ENCODE measurements at regions not wholly inside any gene's neighbourhood (a gene's known extent, or its start where the extent isn't known, plus 50 kb on each side); places are given as distances from the start of the nearest gene placed in this dataset.
"Not testable (repeated sequence)": the region's sequence is repeated elsewhere in the genome, so short reads cannot be mapped to it uniquely, and the experiment has no call there.

- DNase-seq = no peak
These were observed 142.4 kb downstream of the NDUFA10 start for GRCh38 chr2:239882781-239883180.

GRCh38 chr2:239882331-239882732 lies 142.8 kb downstream of the NDUFA10 start:
- DNase-seq = peak; percentile 6

GRCh38 chr2:239881561-239882320 lies 143.4 kb downstream of the NDUFA10 start:
- no peak for DNase-seq

GRCh38 chr2:239881031-239881471 lies 144.1 kb downstream of the NDUFA10 start:
- no peak for DNase-seq

GRCh38 chr2:239880396-239880795 lies 144.7 kb downstream of the NDUFA10 start:
- DNase-seq = no peak

GRCh38 chr2:239879423-239880084 lies 145.6 kb downstream of the NDUFA10 start:
- DNase-seq = no peak

GRCh38 chr2:239878686-239879085 lies 146.5 kb downstream of the NDUFA10 start:
- DNase-seq = no peak

- no peak for DNase-seq
These were observed 148.2 kb downstream of the NDUFA10 start for GRCh38 chr2:239876948-239877289.

GRCh38 chr2:239876271-239876947 lies 148.7 kb downstream of the NDUFA10 start:
- no peak for DNase-seq

- no peak for DNase-seq
These were observed 150.3 kb downstream of the NDUFA10 start for GRCh38 chr2:239874636-239875356.

GRCh38 chr2:239873656-239874635 lies 151.2 kb downstream of the NDUFA10 start:
- DNase-seq = no peak

- DNase-seq = no peak
These were observed 153.4 kb downstream of the NDUFA10 start for GRCh38 chr2:239871481-239872435.

- no peak for DNase-seq
These were observed 154.3 kb downstream of the NDUFA10 start for GRCh38 chr2:239870863-239871262.

- DNase-seq = no peak
These were observed 154.9 kb downstream of the NDUFA10 start for GRCh38 chr2:239870276-239870675.

GRCh38 chr2:239869272-239870155 lies 155.6 kb downstream of the NDUFA10 start:
- no peak for DNase-seq

GRCh38 chr2:239868556-239869181 lies 156.5 kb downstream of the NDUFA10 start:
- no peak for DNase-seq

- no peak for DNase-seq
These were observed 158.4 kb downstream of the NDUFA10 start for GRCh38 chr2:239866778-239867177.

GRCh38 chr2:239866350-239866749 lies 158.8 kb downstream of the NDUFA10 start:
- DNase-seq = no peak

- DNase-seq = not testable (repeated sequence)
These were observed 159.3 kb downstream of the NDUFA10 start for GRCh38 chr2:239865856-239866255.

Data from NCI-H748 treated with DMSO at 0.1 percent for 48 hours (cell line).